Thyroid gland (tissue), 4 donors: ENCODE measurements at regions not wholly inside any gene's neighbourhood (a gene's known extent, or its start where the extent isn't known, plus 50 kb on each side); places are given as distances from the start of the nearest gene placed in this dataset.

Source experiments
- DNase-seq, 2 donors: peaks; one replicate each; pipeline ENCODE4 v3.0.0-alpha.2; 2019
- H3K27ac ChIP-seq, 3 donors: fragments of 200-600 bp; sonication (generic); 1 replicate in 2 of 3; 2 replicates in 1 of 3; pipeline ENCODE4 v1.5.1; 2016 to 2019; ENCODE audit warnings: mild to moderate bottlenecking in 1 of 3, moderate library complexity in 1 of 3
- H3K27me3 ChIP-seq: fragments of 200-600 bp; sonication (generic); one replicate; pipeline ENCODE4 v1.5.1; 2019
- H3K36me3 ChIP-seq, 2 donors: fragments of 200-600 bp; sonication (generic); one replicate each; pipeline ENCODE4 v1.5.1; 2016 to 2019
- H3K4me1 ChIP-seq, 2 donors: fragments of 200-600 bp; sonication (generic); one replicate each; pipeline ENCODE4 v1.5.1; 2017 to 2019
- H3K4me3 ChIP-seq, 3 donors: fragments of 200-600 bp; sonication (generic); replicated peaks in 1 of 3; 1 replicate in 2 of 3; 2 replicates in 1 of 3; pipeline ENCODE4 v1.5.1; 2016; ENCODE audit warnings: mild to moderate bottlenecking in 1 of 3
- H3K9me3 ChIP-seq: fragments of 200-600 bp; sonication (generic); one replicate; pipeline ENCODE4 v1.5.1; 2017
- CTCF ChIP-seq, 6 experiments: fragments of 200-600 bp in 3 of 6; fragments of 450-650 bp in 3 of 6; sonication (generic) in 3 of 6; IDR thresholded peaks; one replicate each; pipeline ENCODE4 v1.5.1; 2016 to 2019; ENCODE audit warnings: antibody characterized with exemption in 6 of 6, mild to moderate bottlenecking in 2 of 6, inconsistent platforms in 1 of 6, moderate library complexity in 1 of 6
- POLR2A ChIP-seq, 2 donors: fragments of 450-650 bp; IDR thresholded peaks; one replicate each; pipeline ENCODE4 v1.6.1; 2017; ENCODE audit warnings: antibody characterized with exemption in 2 of 2, mild to moderate bottlenecking in 2 of 2, moderate library complexity in 1 of 2
- WGBS, 2 donors: methylation state at CpG; one replicate each; pipeline ENCODE4 v1.1.5; 2017; 5-methylcytosine and 5-hydroxymethylcytosine counted together
- intact Hi-C: fragments of 100-400 bp; cut with DNase I; formaldehyde crosslinking; loops from one replicate; pipeline ENCODE4 v1.15.1; 2023

DNA sequence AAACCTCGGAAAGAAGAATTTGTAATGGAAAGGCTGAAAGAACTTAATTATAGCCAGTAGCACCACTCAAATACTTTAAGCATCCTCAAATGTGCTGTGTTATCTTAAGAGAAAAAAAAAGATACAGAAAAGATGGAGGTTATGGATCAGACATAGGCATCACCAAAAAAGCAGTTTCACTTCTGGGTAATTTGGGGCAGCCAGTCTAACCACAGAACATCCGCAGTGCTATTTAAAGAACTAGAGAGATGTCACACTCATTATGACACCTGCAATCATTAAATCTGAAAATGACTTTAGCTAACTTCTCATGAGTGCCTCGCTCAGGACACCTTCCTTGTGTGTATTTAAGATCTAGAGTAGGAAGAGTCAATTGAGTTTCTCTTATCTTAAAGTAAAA lies 211.8 kb downstream of the RBM26 start:
- H3K27ac ChIP-seq, result no peak overlapping the region
- TF ChIP-seq CTCF (IDR thresholded peaks at IDR 0.05) (no peak), POLR2A (IDR thresholded peaks at IDR 0.05) (no peak)
- no peaks in the 10 kb centered on the region for H3K27me3 ChIP-seq
- no peak overlapping the region for H3K4me3 ChIP-seq
- H3K9me3 ChIP-seq, result no peaks in the 10 kb centered on the region
- WGBS, 2 donors, result 46 to 62% methylated on average over 3 of the region's 3 CpGs
- no peak for DNase-seq
- intact Hi-C loops, result no loop called here
- H3K36me3 ChIP-seq, result no peaks in the 10 kb centered on the region
- no peaks in the 10 kb centered on the region for H3K4me1 ChIP-seq

GRCh38 chr13:79191501-79191900 lies 214.6 kb downstream of the RBM26 start:
- H3K27me3 ChIP-seq, result no peaks in the 10 kb centered on the region
- no peaks in the 10 kb centered on the region for H3K36me3 ChIP-seq
- H3K27ac ChIP-seq, result no peak overlapping the region
- DNase-seq, result no peak
- no peaks in the 10 kb centered on the region for H3K9me3 ChIP-seq
- TF ChIP-seq POLR2A (IDR thresholded peaks at IDR 0.05) (no peak), CTCF (IDR thresholded peaks at IDR 0.05) (no peak)
- H3K4me3 ChIP-seq, result no peak overlapping the region
- H3K4me1 ChIP-seq, result no peaks in the 10 kb centered on the region
- intact Hi-C loops, result no loop called here

- WGBS, 2 donors, result 64 to 72% methylated on average over 2 of the region's 2 CpGs
- intact Hi-C loops, result no loop called here
Measured at GRCh38 chr13:79190932-79191331, 215.1 kb downstream of the RBM26 start.

GRCh38 chr13:79187917-79188690 lies 218.0 kb downstream of the RBM26 start:
- intact Hi-C loops, result no loop called here
- TF ChIP-seq POLR2A (IDR thresholded peaks at IDR 0.05), result no peak
- TF ChIP-seq CTCF (IDR thresholded peaks at IDR 0.05), result no peak
- H3K4me3 ChIP-seq, result no peak overlapping the region

More at GRCh38 chr13:79190932-79191331, 215.1 kb downstream of the RBM26 start:
- Histone ChIP-seq H3K36me3 (no peaks in the 10 kb centered on the region), H3K27ac (no peak overlapping the region), H3K4me3 (no peak overlapping the region), H3K9me3 (no peaks in the 10 kb centered on the region), H3K27me3 (no peaks in the 10 kb centered on the region), H3K4me1 (no peaks in the 10 kb centered on the region)
- TF ChIP-seq CTCF (IDR thresholded peaks at IDR 0.05) (no peak), POLR2A (IDR thresholded peaks at IDR 0.05) (no peak)
- no peak for DNase-seq

GRCh38 chr13:79185580-79185979 lies 220.5 kb downstream of the RBM26 start:
- 43 to 51% methylated on average over 3 of the region's 3 CpGs for WGBS, 2 donors
- H3K9me3 ChIP-seq, result no peaks in the 10 kb centered on the region
- no peaks in the 10 kb centered on the region for H3K27me3 ChIP-seq
- H3K4me3 ChIP-seq, result no peak overlapping the region
- no peak for DNase-seq
- H3K27ac ChIP-seq, result no peak overlapping the region
- H3K4me1 ChIP-seq, result no peaks in the 10 kb centered on the region
- H3K36me3 ChIP-seq, result no peaks in the 10 kb centered on the region
- no peak for TF ChIP-seq POLR2A (IDR thresholded peaks at IDR 0.05)
- no peak for TF ChIP-seq CTCF (IDR thresholded peaks at IDR 0.05)
- intact Hi-C loops, result no loop called here

More at GRCh38 chr13:79187917-79188690, 218.0 kb downstream of the RBM26 start:
- no peak for DNase-seq
- Histone ChIP-seq H3K9me3 (no peaks in the 10 kb centered on the region), H3K4me1 (no peaks in the 10 kb centered on the region), H3K27ac (no peak overlapping the region), H3K27me3 (no peaks in the 10 kb centered on the region), H3K36me3 (no peaks in the 10 kb centered on the region)
- WGBS, 2 donors, result 69 to 87% methylated on average over 3 of the region's 3 CpGs
